Pons (tissue), 1 donor: ENCODE measurements at regions not wholly inside any gene's neighbourhood (a gene's known extent, or its start where the extent isn't known, plus 50 kb on each side); places are given as distances from the start of the nearest gene placed in this dataset.

ENCODE experiments used
- DNase-seq: peaks from one replicate; pipeline ENCODE4 v3.0.0-alpha.2; 2016; ENCODE audit warnings: low spot score

DNA sequence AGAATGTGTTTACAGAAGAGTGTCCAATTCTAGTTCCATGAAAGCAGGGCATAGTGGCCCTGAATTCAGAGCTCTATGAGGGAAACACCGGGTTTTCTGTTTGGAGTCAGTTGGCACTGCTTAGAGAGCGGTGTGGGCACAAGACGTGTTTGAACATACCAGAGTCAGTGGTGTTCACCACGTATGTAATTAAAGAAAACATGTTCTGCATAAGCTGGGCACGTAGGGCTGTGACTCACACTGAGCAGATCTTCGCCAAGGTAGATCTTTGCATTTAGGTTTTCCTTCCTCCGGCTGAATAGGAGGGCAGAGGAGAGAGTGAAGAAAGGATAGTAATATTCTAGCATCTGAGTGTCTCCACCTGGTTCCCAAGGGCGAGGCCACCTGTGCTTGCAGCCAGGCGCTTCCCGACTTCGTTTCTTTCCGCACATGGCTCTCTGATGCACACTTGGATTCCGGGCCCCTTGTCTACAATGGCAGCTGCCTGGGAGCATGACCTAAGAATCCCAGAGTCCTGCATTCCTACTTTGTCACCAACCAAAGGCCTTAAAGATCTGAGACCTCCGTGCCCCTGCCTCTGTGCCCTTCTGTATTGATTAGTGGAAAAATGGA, 136.2 kb downstream of the ERMARD start:
- no peak for DNase-seq

DNA sequence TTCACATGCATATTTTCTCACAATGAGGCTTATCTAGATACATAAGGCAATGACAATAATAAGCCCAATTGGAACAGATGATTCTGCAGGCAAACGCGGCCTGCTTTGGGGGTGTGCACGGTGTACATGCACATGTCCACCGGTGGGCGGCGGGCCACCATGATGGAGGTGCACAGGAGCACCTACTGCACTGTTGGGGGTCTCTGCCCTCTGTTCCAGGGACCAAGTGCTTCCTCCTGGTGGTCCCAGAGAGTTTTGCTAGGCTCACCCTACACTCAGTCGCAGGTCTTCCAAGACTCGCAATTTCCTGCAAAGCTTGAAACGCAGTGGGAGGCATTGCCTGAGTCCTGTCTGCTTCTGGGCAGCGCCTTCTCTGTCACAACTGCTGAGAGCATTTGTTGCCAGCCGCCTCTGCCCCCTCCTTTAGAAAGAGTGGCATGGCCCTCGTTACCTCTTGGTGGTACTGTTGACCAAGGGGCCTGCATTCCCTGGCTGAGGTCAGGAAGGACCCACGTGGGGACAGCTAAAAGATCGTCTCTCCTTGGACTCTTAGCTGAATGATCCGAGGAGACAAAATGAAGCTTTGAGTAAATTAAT, 135.3 kb downstream of the ERMARD start:
- no peak for DNase-seq

DNA sequence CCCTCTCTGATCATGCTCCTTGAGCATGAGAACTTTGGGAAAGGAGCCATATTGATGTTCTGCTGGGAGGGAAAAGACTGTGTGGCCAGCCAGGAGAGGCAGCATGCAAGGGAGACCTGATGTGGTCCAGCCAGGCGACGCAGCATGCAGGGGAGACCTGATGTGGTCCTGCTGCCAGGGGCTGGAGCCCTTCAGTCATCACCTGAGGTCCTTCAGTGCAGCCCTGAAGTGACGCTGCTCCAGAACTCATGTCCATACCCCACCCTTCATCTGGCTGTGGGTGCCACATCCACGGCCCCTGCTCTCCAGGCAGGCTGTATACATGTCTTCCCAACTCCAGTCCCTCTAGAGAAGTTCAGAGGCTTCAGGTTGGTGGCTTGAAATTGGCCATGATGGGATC, 134.4 kb downstream of the ERMARD start:
- DNase-seq = no peak

DNA sequence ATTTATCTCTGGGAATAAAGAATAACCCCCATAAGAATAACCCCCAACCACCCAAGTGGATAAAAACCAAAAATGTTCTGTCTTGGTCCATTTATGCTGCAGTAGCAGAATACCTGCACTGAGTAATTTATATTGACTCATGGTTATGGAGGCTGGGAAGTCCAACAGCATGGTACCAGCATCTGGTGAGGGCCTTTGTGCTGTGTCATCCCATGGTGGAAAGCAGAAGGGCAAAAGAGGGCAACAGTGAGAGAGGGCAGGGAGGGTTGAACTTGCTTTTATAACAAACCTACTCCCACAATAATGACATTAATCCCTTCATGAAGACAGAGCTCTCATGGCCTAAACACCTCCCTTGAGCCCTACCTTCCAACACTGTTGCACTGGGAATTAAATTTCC, 133.7 kb downstream of the ERMARD start:
- DNase-seq = no peak

DNA sequence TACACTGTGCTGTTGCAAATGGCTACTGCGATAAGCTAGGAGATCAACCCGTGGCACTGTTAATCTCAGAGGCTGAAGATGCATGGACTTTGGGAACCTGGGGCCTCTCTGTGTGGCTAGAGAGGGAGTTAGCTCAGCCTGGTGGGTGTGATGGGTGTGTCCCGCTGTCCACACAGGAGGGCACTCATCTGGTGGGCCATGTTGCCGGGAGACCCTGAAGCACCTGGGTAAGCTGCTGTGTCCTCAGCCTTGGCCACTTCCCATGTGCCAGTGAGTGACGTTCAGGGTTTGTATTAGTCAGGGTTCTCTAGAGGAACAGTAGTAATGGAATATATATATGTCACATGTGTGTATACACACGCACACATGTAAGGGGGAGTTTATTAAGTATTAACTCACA, 132.7 kb downstream of the ERMARD start:
- DNase-seq = no peak

DNA sequence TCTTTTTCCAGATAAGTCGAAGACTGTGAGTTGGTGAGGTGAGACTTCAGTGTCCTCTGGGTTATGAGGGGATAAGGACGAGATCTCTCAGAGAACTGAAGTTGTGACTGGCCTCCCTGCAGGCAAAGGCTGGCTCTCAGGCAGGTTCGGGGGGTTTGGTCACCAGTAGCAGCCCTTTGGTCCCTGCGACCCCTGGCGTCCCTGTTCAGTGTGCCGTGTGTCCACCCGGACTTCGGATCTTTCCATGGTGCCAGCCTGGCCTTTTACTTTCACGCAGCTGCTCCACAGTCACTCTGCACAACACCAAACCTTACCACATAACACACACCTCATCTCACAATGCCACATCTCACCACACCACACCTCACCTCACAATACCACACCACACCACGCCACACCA, 131.9 kb downstream of the ERMARD start:
- no peak for DNase-seq

DNA sequence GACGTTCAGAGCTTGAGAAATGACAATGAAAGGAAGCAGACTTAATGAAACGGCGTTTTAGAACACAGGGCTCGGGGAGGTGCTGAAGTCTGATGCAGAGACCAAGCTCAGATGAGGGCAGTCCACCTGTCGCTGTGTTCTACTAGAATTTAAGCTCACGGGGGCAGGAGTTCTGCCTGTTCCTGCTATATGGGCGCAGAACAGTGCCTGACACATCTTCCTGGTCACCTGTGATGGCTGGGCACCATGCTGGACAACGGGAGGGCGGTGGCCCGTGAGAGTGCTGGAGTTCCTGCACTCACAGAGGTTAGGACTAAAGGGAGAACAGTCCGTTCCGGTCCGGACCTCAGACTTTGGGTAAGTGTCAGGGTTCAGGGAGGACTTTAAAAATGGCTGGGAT, 130.6 kb downstream of the ERMARD start:
- no peak for DNase-seq

DNA sequence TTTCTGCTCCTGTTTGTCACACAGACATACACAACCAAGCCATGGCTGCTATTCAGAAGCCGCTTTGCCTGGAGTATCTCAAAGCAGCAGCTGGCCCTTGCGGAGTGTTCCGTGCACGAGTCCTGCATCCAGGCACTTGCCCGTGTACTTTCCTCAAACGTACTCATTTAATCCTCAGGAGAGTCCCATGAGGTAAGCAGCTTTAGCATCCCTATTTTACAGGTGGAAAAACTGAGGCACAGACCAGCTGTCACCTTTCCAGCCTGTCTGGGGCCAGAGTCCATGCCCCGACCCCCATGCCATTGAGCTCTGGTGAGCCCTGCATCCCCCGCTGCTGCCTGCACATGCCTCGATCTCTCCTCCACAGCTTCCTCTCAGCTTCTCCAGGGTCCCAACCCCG, 130.0 kb downstream of the ERMARD start:
- DNase-seq = no peak

- DNase-seq = no peak
Measured at GRCh38 chr6:169880516-169880915, 129.1 kb downstream of the ERMARD start.

DNA sequence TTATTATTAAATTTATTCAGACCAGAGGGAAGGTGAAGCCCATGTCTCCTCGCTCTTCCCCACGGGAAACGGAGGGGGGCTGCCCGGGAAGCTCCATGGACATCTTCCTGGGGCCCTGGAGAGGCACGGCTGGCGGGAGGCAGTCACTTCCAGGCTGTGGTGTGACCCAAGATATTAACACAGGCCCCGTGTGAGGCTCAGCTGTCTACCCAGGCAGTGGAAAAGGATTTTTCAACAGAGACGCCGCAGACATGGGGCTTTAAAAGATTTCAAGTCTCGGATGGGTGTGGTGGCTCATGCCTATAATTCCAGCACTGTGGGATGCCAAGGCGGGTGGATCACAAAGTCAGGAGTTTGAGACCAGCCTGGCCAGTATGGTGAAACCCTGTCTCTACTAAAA, 117.9 kb downstream of the ERMARD start:
- DNase-seq = no peak

- DNase-seq = no peak
Measured at GRCh38 chr6:169868458-169868857, 117.0 kb downstream of the ERMARD start.

DNA sequence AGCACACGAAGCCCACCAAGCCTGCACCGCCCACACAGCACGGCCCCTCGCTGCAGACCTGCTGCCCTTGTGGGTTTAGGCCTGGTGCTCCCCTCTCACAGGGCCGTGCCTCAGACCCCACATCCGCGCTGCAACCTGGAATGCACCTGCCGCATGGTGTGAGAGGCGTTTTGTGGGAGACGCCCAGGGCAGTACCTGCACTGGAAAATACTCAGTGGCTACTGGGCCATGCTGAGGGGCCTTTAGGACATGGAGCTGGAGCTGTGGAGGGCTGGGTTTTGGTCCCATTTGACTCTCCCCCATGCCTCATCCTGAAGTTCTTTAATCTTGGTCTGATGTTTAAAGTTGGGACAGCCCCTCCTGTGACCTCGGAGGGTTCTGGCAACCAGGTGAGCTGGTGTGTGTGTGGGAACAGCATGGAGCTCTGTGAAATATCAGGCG, 116.3 kb downstream of the ERMARD start:
- no peak for DNase-seq

DNA sequence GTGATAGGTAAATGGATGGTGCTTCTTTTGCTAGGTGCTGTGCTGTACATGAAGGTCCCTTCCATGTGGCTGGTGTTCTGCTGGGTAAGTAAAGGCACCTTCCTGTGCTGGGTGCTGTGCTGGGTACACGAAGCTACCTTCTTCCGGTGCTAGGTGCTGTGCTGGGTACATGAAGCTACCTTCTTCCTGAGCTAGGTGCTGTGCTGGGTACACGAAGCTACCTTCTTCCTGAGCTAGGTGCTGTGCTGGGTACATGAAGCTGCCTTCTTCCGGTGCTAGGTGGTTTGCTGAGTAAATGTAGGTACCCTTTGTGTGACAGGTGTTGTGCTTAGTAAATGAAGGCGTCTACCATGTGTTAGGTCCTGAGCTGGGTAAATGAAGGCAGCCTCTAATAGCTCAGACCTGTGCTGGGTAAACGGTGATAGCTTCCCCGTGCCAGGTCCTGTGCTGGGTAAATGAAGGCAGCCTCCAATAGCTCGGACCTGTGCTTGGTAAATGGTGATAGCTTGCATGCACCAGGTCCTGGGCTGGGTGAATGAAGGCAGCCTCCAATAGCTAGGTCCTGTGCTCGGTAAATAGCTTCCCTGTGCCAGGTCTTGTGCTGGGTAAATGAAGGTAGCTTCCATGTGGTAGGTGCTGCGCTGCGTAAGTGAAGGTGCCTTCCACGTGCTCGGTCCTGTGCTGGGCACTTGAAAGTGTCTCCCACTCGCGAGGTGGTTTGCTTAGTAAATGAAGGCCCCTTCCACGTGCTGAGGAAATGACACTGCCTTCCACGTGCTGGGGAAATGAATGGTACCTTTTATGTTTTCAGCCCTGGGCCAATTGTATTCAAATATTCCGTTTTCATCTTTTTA, 115.5 kb downstream of the ERMARD start:
- DNase-seq = no peak

- DNase-seq = no peak
Measured at GRCh38 chr6:169866140-169866534, 114.7 kb downstream of the ERMARD start.

DNA sequence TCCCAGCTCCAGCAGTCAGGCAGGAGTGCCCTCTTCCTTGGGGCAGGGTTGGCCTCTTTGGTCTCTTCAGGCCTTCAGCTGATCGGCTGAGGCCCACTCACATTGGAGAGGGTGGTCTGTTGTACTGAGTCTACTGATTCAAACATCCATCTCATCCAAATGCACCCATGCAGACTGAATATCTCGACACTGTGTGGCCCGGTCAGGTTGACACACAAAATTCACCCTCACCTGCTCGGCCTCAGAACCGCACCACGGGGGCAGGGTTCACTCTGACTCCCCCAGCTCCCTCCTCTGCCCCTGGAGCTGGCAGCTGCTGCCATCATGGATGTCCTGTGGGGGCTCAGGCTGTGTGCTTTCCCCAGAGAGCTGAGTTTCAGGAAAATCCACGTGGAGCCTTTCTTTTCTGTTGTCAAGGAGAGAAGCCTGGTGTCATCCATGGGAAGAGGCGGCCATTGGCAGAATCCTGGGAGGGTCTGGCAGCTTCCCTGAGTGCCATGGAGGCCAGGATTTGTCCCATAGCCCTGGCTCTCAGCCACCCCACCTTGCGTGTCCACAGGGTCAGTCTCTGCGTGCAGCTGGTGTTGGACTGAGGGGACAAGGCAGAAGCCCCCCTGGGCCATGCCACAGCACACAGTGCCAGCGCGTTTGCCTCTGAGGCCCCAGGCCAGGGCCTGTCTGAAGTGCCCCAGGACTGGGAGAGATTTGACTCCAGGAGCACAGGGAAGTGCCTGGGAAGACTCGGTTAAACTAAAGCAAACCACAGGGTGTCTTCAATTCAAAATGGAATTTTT, 114.1 kb downstream of the ERMARD start:
- no peak for DNase-seq

- DNase-seq = no peak
Measured at GRCh38 chr6:169864148-169865020, 113.0 kb downstream of the ERMARD start.

- no peak for DNase-seq
Measured at GRCh38 chr6:169863710-169864109, 112.3 kb downstream of the ERMARD start.

DNA sequence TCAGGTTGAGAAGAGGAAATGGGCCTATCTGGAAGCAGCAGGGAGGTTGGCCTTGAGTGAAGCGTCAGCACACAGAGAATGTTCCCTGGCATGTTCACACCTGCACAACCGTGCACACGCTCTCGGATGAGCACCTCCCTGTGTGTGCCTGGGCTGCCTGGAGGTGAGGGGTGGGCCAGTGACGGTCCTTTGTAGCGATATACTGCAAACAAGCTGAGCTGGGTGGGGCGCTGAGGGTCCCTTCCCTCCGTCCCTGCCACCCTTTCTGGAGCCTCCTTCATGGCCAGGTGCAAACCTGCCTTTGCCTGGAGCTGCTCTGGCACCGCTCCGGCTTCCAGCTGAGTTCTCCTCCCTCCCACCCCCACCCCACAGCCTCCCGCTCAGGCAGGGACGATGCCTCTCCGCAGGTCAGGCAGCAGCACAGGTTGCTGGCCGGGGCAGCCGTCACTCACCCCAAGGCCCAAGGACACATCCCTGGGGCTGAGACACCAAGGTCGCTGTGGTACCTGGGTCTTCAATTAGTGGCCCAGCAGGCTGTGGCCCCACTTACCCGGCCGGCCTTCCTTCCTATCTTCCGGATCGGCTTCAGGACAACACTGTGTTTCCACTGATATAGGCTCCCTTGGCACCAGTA, 111.6 kb downstream of the ERMARD start:
- no peak for DNase-seq

DNA sequence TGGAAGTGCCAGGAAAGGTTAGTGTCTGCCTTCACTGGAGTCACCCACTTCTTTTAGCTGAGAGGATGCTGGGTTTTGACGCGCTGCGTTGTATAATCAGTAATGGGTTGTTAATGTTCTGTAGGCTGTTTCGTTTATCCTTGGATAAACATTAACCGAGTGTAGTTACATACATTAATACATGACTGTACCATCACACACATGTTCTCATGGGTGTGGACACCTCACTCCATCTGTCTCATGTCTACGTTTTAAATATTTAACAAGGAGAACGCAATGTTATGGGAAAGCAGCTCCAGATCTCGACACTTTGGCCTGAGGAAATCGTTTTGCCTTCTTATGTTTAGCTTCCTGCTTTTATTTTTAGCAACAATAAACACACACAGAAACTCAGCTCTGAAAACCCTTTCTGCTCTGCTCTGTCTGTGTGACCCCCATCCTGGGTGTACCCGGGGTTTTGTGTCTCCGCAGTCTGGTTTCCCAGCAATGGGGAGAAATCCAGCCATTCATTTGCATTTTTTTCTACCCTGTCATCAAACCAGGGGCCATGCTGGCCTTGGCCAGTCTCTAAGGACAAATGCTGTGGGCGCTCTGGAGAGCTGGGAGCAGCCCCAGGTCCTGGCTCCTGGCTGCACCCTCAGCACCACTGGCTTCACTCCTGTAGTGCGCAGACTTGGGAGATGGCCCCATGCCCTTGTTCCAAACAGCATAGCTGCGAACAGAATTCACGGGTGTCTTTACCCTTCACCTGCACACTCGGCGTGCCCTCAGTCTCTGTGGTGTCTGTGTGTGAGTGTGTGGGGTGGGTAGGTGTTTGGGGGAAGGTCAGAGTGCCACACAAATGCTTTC, 110.8 kb downstream of the ERMARD start:
- DNase-seq = no peak

DNA sequence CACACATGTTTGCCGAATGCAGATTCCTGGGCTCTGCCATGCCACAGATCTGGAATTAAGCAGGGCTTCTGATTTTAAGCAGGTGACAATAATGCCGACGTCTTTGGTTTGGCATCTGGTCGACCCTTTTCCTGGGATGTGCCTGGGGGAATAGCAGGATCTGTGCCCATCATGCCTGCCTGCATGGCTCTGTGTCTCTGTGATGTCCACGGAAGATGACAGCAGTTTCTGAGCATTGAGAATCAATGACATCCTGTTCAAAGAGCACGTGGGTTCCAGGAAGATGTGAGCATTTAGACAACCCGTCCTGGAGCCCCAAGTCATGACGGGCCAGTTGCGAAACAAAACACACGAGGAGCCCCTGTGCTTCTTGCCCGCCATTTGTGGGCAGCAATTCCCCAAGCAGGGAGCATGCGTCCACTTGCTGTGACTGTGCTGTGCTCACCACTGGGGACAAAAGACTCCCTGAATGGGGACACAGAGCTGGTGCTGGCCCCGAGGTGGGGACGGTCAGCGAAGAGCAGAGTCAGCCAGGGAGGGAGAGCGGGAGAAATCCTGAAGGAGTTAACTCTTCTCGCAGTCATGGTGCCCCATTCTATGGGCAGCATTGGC, 110.1 kb downstream of the ERMARD start:
- no peak for DNase-seq
